AG10803 (cell line): ENCODE measurements at regions not wholly inside any gene's neighbourhood (a gene's known extent, or its start where the extent isn't known, plus 50 kb on each side); places are given as distances from the start of the nearest gene placed in this dataset.

ENCODE experiments used
- DNase-seq: peaks from one replicate; pipeline ENCODE4 v3.0.0; 2010; ENCODE audit warnings: low read depth
- H3K4me3 ChIP-seq: 2 replicates; pipeline ENCODE4 v1.5.1; 2011; ENCODE audit warnings: mild to moderate bottlenecking, low read length, control low read depth
- TF ChIP-seq, protein P1 (sequence below): conservative IDR thresholded peaks from 2 replicates; pipeline ENCODE4 v1.5.1; 2011; ENCODE audit warnings: mild to moderate bottlenecking, low read length, control low read depth, inconsistent platforms

DNA sequence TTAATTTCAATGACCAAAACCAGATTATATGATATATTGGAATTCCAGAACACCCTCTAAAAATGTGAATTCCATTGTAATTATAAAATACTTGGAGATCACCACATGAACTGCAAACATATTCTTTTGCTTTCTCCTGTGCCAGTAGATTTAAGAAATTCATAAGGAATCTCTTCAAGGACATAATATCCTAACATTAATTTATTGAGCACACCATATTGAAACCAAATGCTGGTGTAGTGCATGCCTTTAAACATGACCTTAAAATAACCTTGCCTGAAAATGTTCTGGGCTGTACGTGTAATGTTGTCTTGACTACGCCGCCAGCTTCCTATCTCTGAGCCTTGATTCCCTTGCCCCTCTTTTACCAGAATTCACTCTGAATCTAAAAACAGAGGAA, 205.0 kb upstream of the ACTBL2 start:
- TF ChIP-seq, protein P1, sequence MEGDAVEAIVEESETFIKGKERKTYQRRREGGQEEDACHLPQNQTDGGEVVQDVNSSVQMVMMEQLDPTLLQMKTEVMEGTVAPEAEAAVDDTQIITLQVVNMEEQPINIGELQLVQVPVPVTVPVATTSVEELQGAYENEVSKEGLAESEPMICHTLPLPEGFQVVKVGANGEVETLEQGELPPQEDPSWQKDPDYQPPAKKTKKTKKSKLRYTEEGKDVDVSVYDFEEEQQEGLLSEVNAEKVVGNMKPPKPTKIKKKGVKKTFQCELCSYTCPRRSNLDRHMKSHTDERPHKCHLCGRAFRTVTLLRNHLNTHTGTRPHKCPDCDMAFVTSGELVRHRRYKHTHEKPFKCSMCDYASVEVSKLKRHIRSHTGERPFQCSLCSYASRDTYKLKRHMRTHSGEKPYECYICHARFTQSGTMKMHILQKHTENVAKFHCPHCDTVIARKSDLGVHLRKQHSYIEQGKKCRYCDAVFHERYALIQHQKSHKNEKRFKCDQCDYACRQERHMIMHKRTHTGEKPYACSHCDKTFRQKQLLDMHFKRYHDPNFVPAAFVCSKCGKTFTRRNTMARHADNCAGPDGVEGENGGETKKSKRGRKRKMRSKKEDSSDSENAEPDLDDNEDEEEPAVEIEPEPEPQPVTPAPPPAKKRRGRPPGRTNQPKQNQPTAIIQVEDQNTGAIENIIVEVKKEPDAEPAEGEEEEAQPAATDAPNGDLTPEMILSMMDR, result no peak
- peak; percentile 64 for DNase-seq
- no peak overlapping the region for H3K4me3 ChIP-seq

- H3K4me3 ChIP-seq, result no peak overlapping the region
- TF ChIP-seq, protein P1, result no peak
Observed at GRCh38 chr5:57685516-57686255, 203.1 kb upstream of the ACTBL2 start.

DNA sequence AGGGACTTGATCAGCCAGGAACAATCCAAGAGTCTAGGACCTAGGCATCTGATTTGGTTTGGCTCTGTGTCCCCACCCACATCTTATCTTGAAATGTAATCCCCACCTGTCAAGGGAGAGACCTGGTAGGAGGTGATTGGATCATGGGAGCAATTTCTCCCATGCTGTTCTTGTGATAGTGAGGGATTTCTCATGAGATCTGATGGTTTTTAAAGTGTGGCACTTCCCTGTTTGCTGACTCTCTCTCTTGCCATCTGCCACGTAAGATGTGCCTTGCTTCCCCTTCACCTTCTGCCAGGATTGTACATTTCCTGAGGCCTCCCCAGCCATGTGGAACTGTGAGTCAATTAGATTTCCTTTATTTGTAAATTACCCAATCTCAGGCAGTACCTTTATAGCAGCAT, 201.7 kb upstream of the ACTBL2 start:
- TF ChIP-seq, protein P1, result no peak
- H3K4me3 ChIP-seq, result no peak overlapping the region
- no peak for DNase-seq

More at GRCh38 chr5:57685516-57686255, 203.1 kb upstream of the ACTBL2 start:
- DNase-seq, result no peak

DNA sequence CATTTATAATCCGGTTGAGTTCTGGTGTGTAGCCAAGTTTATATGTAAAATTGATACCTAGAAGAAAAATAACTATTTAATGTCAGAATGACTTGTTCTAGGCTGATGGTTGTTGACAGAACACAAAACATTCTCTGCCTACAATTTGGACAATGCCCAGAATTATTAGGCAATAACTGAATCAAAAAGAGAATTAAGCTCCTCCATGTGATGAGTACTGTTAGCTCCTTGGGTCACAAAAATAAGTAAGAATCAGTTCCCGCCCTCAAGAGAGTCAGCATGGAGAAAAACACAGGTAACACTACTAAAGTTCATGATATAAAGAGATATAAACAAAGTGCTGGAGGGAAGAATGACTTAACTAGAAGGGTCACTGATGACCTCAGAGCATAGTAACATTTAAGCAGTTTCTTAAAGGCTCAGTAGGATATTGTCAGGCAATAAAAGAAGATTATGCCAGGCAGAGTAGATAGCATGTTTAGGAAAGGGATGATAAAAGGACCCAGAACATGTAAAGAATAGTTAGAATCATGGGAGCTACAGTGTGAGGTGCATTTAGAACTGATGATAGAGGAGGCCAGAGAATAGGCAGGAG, 200.5 kb upstream of the ACTBL2 start:
- TF ChIP-seq, protein P1, result no peak
- H3K4me3 ChIP-seq, result no peak overlapping the region
- peak; percentile 2 for DNase-seq

DNA sequence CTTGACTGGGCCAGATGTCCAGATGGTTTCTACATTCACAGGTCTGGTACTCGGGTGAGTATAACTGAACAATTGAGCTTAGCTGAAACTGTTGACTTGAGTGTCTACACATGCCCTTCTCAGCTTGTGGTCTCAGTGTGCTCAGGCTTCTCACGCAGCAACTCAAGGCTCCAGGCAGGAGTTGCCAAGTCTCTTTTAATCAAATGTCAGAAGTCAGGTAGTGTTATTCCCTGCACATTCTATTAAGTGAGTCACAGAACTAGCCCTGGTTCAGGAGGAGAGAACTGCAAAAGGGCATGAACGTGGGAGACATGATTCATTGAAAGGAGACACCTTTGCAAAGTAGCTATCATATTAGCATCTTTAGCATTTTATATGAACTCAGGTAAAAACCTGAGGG, 199.3 kb upstream of the ACTBL2 start:
- no peak overlapping the region for H3K4me3 ChIP-seq
- TF ChIP-seq, protein P1, result no peak
- DNase-seq, result no peak

- no peak for DNase-seq
- TF ChIP-seq, protein P1, result no peak
- no peak overlapping the region for H3K4me3 ChIP-seq
Observed at GRCh38 chr5:57680686-57681085, 198.1 kb upstream of the ACTBL2 start.

GRCh38 chr5:57677235-57677634, 194.6 kb upstream of the ACTBL2 start:
- TF ChIP-seq, protein P1, result no peak
- DNase-seq, result no peak
- no peak overlapping the region for H3K4me3 ChIP-seq
